GM03348 (cell line): ENCODE measurements at regions not wholly inside any gene's neighbourhood (a gene's known extent, or its start where the extent isn't known, plus 50 kb on each side); places are given as distances from the start of the nearest gene placed in this dataset.

Source experiments
- DNase-seq: peaks from one replicate; pipeline ENCODE4 v3.0.0; 2012; ENCODE audit warnings: low spot score

DNA sequence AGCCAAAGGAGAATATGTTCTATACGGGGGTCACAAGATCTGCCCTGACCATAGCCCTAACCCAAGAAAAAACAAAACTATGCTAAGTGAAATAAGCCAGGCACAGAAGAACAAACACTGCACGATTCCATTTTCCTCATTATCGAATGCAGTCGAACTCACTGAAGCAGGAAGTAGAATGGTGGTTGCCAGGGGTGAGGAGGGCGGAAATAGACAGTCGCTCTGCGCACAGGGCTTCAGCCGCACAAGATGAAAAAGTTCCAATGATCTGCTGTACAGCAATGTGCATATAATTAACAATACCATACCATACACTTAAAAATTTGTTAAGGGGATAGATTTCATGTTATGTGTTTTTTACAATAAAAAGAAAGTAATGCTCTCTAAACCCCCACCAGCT lies 257.7 kb downstream of the TXNL1 start:
- no peak for DNase-seq

DNA sequence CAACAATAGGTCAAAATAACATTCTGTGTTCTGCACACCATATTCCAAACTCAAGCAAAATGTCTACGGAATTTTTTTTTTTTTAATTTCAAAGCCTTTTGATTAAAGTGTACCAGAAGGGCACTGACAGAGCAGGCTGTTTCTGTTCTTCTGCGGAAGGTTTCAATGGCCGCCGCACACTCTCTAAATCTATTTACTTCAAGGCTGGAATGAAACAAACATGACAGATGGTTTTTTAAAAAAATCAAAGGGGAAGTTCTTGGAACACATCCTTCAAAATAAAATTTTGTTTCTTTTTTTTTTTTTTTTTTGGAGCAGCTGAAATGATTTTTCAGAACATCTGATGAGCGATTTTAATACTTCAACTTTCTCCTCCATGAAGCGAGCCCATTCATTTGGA lies 259.1 kb downstream of the TXNL1 start:
- DNase-seq: no peak

DNA sequence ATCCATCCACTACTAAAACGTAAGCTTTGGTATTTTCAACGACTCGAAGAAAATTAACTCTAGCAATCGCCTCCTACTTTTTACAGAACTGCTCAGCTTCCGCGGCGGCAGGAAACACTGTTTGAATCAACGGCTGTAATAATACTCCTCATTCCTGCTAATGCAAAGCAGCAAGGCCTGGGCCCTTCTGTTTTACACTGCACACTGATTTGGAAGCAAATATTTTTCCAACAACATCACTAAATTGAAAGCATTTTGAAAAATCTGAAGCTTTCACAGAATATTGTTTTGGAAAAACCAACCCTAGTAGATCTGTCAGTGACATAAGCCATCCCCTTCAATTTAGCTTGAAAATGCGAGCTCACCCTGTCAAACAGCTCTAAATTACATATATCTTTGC lies 261.2 kb downstream of the TXNL1 start:
- peak; percentile 30 for DNase-seq

DNA sequence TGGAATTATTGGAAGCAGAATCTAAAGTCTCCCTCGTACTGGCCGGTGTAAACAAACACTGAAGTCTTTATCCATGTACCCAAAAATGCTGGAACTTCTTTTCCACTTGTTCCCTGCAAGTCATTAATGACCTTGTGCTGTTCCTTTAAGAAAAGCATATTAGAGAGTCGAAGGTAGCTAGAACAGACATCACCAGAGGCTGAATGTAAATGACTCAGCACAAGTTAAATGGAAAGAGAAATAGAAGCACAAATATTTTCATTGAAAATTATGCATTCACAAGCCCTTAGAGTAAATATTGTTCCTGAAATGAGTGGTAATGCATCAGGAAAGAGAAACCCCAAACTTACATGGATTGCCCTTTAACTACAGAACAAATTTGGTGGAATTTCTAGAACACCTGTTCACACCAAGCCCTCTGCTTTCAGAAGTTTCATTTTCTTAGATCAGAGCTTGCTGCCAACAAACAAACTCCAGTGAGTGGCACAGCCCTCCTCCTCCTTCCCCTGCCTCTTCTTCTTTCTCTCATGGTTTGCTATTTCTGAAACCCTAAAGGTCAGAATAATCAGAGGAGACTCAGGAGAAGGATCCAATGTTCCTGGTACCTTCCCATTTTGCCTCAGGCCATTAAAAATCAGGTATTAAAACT lies 264.3 kb downstream of the TXNL1 start:
- DNase-seq: no peak

DNA sequence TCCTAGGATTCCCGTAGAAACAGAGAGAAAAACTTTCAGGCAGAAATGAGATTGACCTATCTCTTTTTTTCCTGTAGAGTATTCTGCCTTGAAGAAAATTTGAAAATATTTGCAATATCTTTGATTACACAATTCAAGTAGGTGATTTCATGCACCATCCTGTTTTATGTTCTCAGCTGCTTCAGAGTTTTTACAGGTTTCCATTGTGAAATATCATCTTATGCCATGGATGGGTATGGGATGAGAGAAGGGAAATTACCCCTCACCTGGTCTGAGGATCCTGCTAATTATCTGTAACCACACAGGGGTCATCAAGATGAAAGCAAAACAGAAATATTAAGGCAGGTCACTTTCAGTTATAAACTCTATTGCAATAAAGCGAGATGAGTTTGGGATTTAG lies 264.8 kb downstream of the TXNL1 start:
- no peak for DNase-seq

- DNase-seq: no peak
Measured at GRCh38 chr18:56368066-56368465, 270.3 kb downstream of the TXNL1 start.

DNA sequence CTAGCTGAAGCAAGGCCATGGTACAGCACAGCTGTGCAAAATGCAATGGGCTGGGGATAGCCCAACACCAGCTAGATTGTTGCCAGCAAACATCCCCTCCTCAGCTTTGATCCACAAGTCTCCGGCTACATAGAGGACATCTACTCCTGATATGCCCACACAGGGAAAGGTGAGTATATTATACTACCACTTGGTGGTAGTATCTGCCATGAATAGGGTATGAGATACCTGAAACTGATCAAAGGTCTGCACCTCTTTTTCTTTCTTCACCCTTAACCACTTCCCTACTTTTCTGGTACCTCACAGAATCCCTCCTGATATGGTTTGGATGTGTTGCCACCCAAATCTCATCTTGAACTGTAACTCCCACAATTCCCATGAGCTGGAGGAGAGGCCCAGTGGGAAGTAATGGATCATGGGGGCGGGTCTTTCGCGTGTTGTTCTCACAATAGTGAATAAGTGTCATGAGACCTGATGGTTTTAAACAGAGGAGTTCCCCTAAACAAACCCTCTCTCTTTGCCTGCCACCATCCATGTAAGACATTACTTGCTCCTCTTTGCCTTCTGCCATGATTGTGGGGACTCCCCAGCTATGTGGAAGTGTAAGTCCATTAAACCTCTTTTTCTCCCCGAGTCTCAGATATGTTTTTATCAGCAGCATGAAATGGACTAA lies 279.6 kb downstream of the TXNL1 start:
- no peak for DNase-seq

GRCh38 chr18:56353663-56354260 lies 284.6 kb downstream of the TXNL1 start:
- DNase-seq: no peak

- no peak for DNase-seq
Measured at GRCh38 chr18:56351911-56352500, 286.4 kb downstream of the TXNL1 start.

DNA sequence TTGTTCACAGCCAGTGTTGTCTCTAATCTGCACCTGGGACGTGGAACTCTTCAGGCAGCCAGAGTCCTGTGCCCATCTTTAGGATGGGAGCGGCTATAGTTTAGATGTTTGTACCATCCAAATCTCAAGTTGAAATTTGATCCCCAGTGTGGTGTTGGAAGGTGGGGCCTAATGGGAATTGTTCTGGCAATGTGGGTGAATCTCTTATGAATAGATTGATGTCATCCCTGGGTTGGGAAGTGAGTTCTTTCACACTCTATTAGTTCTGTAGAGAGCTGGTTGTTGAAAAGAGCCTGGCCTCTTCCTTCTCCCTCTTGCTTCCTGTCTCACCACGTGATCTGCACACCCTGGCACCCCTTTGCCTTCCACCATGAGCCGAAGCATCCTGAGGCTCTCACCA lies 300.9 kb downstream of the TXNL1 start:
- DNase-seq: no peak

DNA sequence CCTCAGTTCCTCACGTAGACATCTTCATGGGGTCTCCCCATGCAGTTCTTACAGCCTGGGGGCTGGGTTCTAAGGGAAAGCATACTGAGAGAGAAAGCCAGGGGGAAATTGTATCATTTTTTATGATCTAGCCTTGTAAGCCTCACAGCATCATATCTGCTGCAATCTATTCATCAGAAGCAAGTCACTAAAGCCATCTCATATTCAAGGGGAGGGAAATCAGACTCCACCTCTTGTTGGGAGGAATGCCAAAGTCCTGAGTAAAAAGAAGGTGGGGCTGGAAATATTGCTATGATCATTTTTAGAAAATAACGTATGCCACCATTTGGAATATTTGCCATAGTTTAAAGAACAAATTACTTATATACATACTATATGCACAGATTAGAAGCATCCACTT lies 304.6 kb downstream of the TXNL1 start:
- no peak for DNase-seq

- no peak for DNase-seq
Measured at GRCh38 chr18:56333146-56333545, 305.2 kb downstream of the TXNL1 start.

GRCh38 chr18:56332371-56332770 lies 306.0 kb downstream of the TXNL1 start:
- no peak for DNase-seq

GRCh38 chr18:56330366-56331110 lies 307.9 kb downstream of the TXNL1 start:
- no peak for DNase-seq

DNA sequence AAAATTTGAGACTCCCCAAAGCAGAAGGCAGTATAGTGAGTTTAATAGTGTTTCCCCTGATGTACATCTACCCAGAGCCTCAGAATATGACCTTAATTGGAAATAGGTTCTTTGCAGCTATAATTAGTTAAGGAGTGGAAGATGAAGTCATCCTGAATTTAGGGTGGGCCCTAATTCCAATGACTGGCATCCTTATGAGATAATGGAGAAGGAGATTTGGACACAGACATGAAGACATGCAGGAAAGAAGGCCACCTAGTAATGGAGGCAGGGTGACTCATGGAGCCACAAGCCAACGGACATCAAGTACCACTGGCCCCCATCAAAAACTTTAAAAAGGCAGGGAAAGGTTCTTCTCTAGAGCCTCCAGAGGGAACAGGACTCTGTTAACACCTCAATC lies 308.9 kb downstream of the TXNL1 start:
- no peak for DNase-seq

DNA sequence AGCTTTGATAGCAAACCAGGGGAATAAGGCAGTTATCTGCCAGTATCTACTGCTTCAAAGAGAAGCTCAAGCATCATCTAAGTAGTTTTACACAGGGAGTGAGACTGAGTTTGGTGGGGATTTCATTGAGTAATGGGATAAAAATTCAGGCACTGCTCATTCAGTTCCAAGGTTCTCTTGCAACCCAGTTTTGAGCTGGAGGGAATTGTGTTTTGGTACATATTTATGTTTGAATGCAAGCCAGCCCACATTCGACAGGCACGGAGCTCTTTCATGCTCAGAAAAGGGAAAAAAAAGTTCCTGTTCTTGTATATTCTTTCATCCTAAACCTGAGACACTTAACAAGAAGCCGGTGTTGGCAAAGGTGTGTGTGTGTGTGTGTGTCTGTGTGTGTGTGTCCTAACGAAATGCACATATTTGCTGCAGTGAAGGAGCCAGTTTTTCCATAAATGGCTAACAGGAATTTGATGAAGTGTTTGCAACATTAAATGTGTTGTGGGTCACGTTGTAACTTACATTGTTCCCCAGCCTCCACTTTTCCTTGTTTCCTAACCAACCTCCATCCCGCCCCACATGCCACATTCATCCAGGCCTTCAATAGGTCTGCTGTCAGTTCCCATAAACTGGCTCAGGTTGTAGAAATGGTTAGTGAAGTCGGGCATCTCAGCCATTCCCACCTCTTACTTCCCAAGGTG lies 311.1 kb downstream of the TXNL1 start:
- peak; percentile 72 for DNase-seq

- DNase-seq: no peak
Measured at GRCh38 chr18:56326336-56327072, 311.9 kb downstream of the TXNL1 start.

- no peak for DNase-seq
Measured at GRCh38 chr18:56323673-56324072, 314.7 kb downstream of the TXNL1 start.

- no peak for DNase-seq
Measured at GRCh38 chr18:56322406-56322805, 316.0 kb downstream of the TXNL1 start.

DNA sequence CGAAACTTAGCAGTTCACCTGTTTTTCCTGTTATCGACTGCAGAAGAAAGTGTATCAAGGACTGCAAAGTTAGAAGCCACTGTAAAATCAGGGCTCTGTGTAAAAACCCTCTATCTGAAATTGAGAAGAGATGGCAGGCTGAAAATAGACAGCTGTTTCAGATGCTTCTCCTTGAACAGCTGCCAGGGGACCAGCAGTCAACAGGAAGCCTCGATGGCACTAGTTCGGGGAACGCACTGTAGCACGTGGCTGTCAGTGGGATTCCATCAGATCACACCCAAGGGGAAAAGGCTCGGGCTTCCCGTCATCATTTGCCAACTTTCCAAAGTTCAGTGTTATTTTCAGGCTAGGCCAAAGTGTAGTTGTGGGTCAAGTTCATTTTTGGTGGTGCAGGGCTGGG lies 316.9 kb downstream of the TXNL1 start:
- no peak for DNase-seq

- no peak for DNase-seq
Measured at GRCh38 chr18:56319953-56320352, 318.4 kb downstream of the TXNL1 start.
